Right atrium auricular region (tissue), 2 donors: ENCODE measurements at regions not wholly inside any gene's neighbourhood (a gene's known extent, or its start where the extent isn't known, plus 50 kb on each side); places are given as distances from the start of the nearest gene placed in this dataset.

Experiments
- DNase-seq: peaks from one replicate; pipeline ENCODE4 v3.0.0-alpha.2; 2019; ENCODE audit warnings: low spot score
- H3K27ac ChIP-seq, 2 donors: fragments of 200-600 bp; sonication (generic); 1 replicate in 1 of 2; 2 replicates in 1 of 2; pipeline ENCODE4 v1.5.1; 2016 to 2019
- H3K27me3 ChIP-seq, 2 donors: fragments of 200-600 bp; sonication (generic); one replicate each; pipeline versions ENCODE4 v1.5.1 to v1.6.0; 2017 to 2019
- H3K36me3 ChIP-seq: fragments of 200-600 bp; sonication (generic); one replicate; pipeline ENCODE4 v1.5.1; 2016
- H3K4me1 ChIP-seq, 2 donors: fragments of 200-600 bp; sonication (generic); one replicate each; pipeline versions ENCODE4 v1.5.1 to v1.6.0; 2017 to 2019
- H3K4me3 ChIP-seq, 2 donors: fragments of 200-600 bp; sonication (generic); 1 replicate in 1 of 2; 2 replicates in 1 of 2; pipeline ENCODE4 v1.5.1; 2017 to 2019; ENCODE audit warnings: mild to moderate bottlenecking in 1 of 2, moderate library complexity in 1 of 2
- H3K9me3 ChIP-seq, 2 donors: fragments of 200-600 bp; sonication (generic); one replicate each; pipeline ENCODE4 v1.5.1; 2019
- TF ChIP-seq, protein P1 (sequence below), 2 donors: fragments of 200-600 bp; sonication (generic); IDR thresholded peaks; one replicate each; pipeline ENCODE4 v1.5.1; 2019; ENCODE audit warnings: antibody characterized with exemption in 2 of 2

DNA sequence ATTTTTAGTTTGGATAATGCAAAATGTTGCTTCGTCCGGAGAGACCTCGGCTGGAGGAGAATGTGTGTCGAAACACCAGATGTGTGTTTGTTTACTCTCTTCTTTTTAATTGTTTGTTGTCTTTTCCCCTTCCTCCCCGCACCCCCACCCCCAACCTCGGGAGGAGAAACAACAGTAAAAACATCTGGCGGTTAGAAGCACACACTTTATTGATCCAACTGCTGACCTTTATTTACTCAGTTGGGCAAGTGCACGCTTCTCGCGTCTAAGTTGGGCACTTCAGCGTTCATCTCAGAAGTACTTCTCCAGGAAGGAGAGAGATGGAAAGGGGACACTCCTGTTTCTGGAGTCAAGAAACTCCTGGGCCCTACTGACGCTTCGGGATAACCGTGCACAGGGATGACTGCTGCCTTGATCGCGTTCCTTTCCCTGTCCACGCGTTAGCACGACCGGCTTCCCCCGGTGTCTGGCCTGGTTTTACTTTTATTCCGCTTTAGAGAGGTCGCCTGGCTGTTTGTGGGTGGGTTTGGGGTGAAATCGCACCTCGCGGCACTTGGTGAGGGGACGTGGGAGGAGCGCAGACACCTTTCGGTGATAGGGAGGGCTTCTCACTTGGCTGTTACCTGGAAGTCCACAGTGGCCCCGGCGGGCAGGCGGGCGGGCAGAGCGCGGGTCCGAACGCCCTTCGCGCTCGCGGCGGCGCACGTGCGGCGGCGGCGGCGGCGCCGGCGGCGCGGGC is 168.3 kb upstream of the PPP1R3A start:
- Histone ChIP-seq H3K4me3 (peak overlapping the region; percentile 49 to 63), H3K27ac (peak overlapping the region; percentile 82), H3K4me1 (peaks cover 0 to 37% of the 10 kb centered on the region in 2 donors), H3K9me3 (no peaks in the 10 kb centered on the region), H3K36me3 (no peaks in the 10 kb centered on the region), H3K27me3 (peaks cover 14 to 28% of the 10 kb centered on the region in 2 donors)
- no peak for DNase-seq
- TF ChIP-seq, protein P1, sequence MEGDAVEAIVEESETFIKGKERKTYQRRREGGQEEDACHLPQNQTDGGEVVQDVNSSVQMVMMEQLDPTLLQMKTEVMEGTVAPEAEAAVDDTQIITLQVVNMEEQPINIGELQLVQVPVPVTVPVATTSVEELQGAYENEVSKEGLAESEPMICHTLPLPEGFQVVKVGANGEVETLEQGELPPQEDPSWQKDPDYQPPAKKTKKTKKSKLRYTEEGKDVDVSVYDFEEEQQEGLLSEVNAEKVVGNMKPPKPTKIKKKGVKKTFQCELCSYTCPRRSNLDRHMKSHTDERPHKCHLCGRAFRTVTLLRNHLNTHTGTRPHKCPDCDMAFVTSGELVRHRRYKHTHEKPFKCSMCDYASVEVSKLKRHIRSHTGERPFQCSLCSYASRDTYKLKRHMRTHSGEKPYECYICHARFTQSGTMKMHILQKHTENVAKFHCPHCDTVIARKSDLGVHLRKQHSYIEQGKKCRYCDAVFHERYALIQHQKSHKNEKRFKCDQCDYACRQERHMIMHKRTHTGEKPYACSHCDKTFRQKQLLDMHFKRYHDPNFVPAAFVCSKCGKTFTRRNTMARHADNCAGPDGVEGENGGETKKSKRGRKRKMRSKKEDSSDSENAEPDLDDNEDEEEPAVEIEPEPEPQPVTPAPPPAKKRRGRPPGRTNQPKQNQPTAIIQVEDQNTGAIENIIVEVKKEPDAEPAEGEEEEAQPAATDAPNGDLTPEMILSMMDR (IDR thresholded peaks at IDR 0.05), result no peak

DNA sequence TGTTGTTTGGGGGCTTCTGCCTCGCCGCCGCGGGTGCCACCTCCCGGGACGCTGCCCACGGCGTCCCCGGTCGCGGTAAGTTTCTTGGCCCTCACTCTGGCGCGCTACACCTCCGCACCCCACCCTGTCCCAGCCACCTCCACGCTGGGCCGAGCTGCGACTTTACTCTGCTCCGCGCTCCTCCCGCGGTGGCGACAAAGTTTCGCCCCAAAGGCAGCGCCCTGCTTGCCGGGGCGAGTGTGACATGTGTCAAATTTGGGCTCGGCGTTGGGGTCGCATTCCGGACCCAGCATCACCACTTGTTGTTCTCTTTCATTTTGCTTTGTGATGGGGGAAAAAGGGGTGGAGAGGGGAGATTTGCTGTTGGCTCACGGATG is 167.7 kb upstream of the PPP1R3A start:
- no peaks in the 10 kb centered on the region for H3K36me3 ChIP-seq
- TF ChIP-seq, protein P1 (IDR thresholded peaks at IDR 0.05), result no peak
- DNase-seq, result no peak
- H3K27ac ChIP-seq, result peak overlapping the region; percentile 82
- H3K9me3 ChIP-seq, result no peaks in the 10 kb centered on the region
- H3K27me3 ChIP-seq, result peaks cover 17 to 34% of the 10 kb centered on the region in 2 donors
- peaks cover 0 to 37% of the 10 kb centered on the region in 2 donors for H3K4me1 ChIP-seq
- H3K4me3 ChIP-seq, result peak overlapping the region; percentile 49 to 63

DNA sequence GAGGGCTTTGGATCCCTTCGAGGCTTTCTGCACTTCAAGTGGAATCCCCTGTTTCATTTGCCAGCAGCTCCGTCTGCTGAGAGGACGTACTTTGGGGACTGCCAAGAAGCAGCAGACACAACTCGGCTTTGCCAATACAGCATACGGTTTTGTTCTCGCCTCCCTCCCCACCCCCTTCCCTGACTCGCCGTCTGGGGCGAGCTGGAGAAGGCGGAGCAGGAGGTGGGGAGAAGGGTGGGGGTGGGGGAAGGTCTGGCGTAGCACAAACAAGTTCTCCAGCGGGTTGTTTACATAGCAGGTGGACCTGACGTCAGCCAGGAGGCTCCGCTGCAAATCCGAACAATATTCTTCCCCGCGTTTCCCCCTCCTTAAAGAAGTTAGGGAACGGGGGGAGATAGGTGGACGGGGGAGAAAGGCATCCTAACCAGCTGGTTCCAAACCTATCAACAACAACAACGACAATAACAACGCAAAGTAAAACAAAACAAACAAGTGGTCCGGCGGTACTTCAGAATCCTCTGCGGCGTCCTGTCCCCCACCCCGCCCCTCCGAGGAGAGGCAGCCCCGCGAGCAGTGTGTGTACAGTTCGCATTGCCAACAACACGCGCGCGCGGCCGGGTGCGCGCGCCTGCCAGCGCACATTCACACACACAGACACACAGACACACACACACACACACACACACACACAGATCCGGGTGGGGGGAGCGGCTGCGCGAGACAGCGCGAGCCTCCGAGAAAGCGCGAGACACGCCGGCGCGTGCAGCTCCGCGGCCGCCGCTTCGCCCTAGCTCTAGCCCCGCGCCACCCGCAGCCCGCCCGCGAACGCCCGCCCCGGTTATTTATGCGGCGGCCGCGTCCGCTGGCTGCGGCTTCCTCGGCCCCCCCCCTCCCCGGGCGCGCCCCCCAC is 167.0 kb upstream of the PPP1R3A start:
- H3K27ac ChIP-seq, result peak overlapping the region; percentile 82
- DNase-seq, result peak; percentile 83
- peaks cover 0 to 37% of the 10 kb centered on the region in 2 donors for H3K4me1 ChIP-seq
- no peaks in the 10 kb centered on the region for H3K36me3 ChIP-seq
- no peaks in the 10 kb centered on the region for H3K9me3 ChIP-seq
- H3K27me3 ChIP-seq, result peaks cover 17 to 38% of the 10 kb centered on the region in 2 donors
- H3K4me3 ChIP-seq, result peak overlapping the region; percentile 49 to 63
- TF ChIP-seq, protein P1 (IDR thresholded peaks at IDR 0.05), result no peak

DNA sequence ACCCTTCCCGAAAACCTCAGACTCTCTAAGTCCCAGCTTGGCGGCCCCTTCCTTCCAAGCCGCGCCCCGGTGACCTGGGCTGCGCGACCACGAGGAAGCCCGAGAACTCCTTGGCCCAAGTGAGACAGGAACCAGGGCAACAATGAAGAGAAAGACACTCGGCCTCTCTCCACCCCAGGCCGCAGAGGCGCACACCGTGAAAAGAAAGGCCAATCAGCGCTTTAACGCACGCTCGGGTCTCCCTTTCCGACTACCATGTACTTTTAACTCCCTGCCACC is 166.4 kb upstream of the PPP1R3A start:
- Histone ChIP-seq H3K27ac (peak overlapping the region; percentile 82), H3K4me3 (peak overlapping the region; percentile 49 to 63), H3K27me3 (peaks cover 17 to 38% of the 10 kb centered on the region in 2 donors), H3K4me1 (peaks cover 0 to 37% of the 10 kb centered on the region in 2 donors), H3K36me3 (no peaks in the 10 kb centered on the region), H3K9me3 (no peaks in the 10 kb centered on the region)
- TF ChIP-seq, protein P1 (IDR thresholded peaks at IDR 0.05), result no peak
- no peak for DNase-seq

DNA sequence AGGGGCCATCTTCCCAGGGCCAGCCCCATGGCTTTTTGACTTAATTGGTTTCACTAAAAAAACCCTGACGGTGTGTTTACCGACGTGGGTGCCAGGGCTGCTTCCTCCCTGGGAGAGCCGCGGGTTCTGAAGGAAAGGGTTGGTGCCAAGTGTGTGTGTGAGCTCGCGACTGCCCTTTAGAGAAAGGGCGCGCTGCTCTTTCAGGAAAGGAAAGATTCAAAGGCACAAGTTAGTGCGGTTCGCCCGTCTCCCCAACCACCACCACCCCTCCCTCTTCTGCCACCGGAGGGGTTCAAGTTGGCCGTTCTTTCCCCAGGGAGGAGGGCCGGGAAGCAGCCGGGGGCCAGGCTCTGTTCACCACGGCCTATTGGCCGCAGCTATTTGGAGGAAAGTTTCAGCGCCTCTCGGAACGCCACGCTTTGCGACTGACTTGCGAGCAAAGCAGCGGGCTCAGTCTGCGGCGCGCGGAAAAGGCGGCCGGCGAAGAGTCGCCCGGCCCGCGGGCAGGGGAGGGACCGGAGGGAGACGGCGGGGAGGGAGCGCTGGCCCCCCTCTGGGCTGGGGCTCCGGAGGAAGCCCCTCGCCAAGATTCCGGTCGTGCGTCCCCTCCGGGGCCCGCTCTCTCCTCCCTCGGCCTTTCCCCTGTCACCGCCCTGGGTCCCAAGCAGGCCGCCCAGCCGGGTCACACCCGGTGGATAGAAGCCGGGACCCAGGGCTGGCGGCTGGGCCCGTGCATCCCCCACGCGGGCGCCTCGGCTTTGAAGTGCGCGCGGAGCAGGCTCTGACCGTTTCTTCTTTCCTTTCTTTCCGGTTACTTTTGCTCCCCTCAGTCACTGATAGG is 165.9 kb upstream of the PPP1R3A start:
- DNase-seq, result peak; percentile 61
- peak overlapping the region; percentile 49 to 63 for H3K4me3 ChIP-seq
- no peaks in the 10 kb centered on the region for H3K36me3 ChIP-seq
- peaks cover 0 to 37% of the 10 kb centered on the region in 2 donors for H3K4me1 ChIP-seq
- TF ChIP-seq, protein P1 (IDR thresholded peaks at IDR 0.05), result no peak
- H3K9me3 ChIP-seq, result no peaks in the 10 kb centered on the region
- peak overlapping the region; percentile 82 for H3K27ac ChIP-seq
- H3K27me3 ChIP-seq, result peaks cover 17 to 38% of the 10 kb centered on the region in 2 donors
